Heart right ventricle (tissue), 16 donors: ENCODE measurements at regions not wholly inside any gene's neighbourhood (a gene's known extent, or its start where the extent isn't known, plus 50 kb on each side); places are given as distances from the start of the nearest gene placed in this dataset.

ENCODE experiments used
- ATAC-seq, 8 donors: fragments of 200-7000 bp; cut with Tn5 transposase; one replicate each; pipeline ENCODE4 v1.9.1; 2020; ENCODE audit warnings: mild to moderate bottlenecking in 8 of 8, moderate library complexity in 8 of 8, moderate number of reproducible peaks in 1 of 8
- DNase-seq, 2 donors: peaks; one replicate each; pipeline ENCODE4 v3.0.0-alpha.2; 2020
- H3K27ac ChIP-seq, 10 donors: fragments of 200-600 bp; sonication (generic) in 2 of 10; one replicate each; pipeline versions ENCODE4 v1.5.0 to v1.8.0; 2020 to 2022; ENCODE audit warnings: mild to moderate bottlenecking in 3 of 10
- H3K27me3 ChIP-seq, 7 donors: fragments of 200-600 bp; one replicate each; pipeline ENCODE4 v1.8.0; 2021 to 2022; ENCODE audit warnings: mild to moderate bottlenecking in 2 of 7
- H3K36me3 ChIP-seq, 9 donors: fragments of 200-600 bp; sonication (generic) in 1 of 9; one replicate each; pipeline versions ENCODE4 v1.5.0 to v1.8.0; 2020 to 2022; ENCODE audit warnings: mild to moderate bottlenecking in 2 of 9
- H3K4me1 ChIP-seq, 9 donors: fragments of 200-600 bp; sonication (generic) in 1 of 9; one replicate each; pipeline versions ENCODE4 v1.5.0 to v1.8.0; 2020 to 2022; ENCODE audit warnings: mild to moderate bottlenecking in 4 of 9
- H3K4me3 ChIP-seq, 10 donors: fragments of 200-600 bp; sonication (generic) in 2 of 10; one replicate each; pipeline versions ENCODE4 v1.5.0 to v1.8.0; 2020 to 2022; ENCODE audit warnings: mild to moderate bottlenecking in 7 of 10, moderate library complexity in 2 of 10
- H3K9me3 ChIP-seq, 11 donors: fragments of 200-600 bp in 10 of 11; sonication (generic) in 2 of 11; one replicate each; pipeline versions ENCODE4 v1.5.0 to v1.8.0; 2013 to 2022; ENCODE audit warnings: mild to moderate bottlenecking in 2 of 11, control low read depth in 1 of 11, moderate library complexity in 1 of 11
- WGBS, 2 donors: extraction: QIAGEN DNeasy Blood & Tissue Kit; methylation state at CpG; one replicate each; pipeline ENCODE4 v1.1.7; 2013; ENCODE audit warnings: inconsistent platforms in 1 of 2; 5-methylcytosine and 5-hydroxymethylcytosine counted together
- intact Hi-C, 10 donors: fragments of 100-400 bp; cut with DNase I; formaldehyde crosslinking; loops; one replicate each; pipeline versions ENCODE4 v1.11.1 to v1.14.2; 2022
- TF ChIP-seq, protein P1 (sequence below), 9 donors: fragments of 200-600 bp; sonication (generic) in 2 of 9; IDR thresholded peaks; one replicate each; pipeline versions ENCODE4 v1.5.0 to v1.8.0; 2021 to 2022; ENCODE audit warnings: antibody characterized with exemption in 9 of 9, mild to moderate bottlenecking in 5 of 9, moderate library complexity in 1 of 9
- donor health status: Arrhythmogenic right ventricular cardiomyopathy.
- donor health status: ischemic (EF 13 %, LVEDD 7.1; RV severe dilation, severe dysfunction).
- donor health status: healthy with polysubstance abuse.
- donor health status: DM: no; HTN: yes; CAD: no.
- donor health status: DM: no; HTN: no; CAD: no.
- donor health status: ischemic (EF 25% LVEDD 6.9; RV normal size, moderate dysfunction).
- donor health status: ischemic (EF 25% LVEDD 5.7; RV mildly dilated, moderate dysfunction).
- donor health status: healthy.
- donor health status: DM: yes; HTN: yes; CAD: no.
- donor health status: Ischemic cardiomyopathy.
- donor health status: ischemic (EF 35%, LVEDD 5.7; RV mildly dilated, moderate dysfunction).
- donor health status: nonischemic (EF 11% LVEDD 7.7; RV severe dilation, severe dysfunction).
- donor health status: DM: yes; HTN: yes; CAD: no.
- donor health status: PGD.
- donor health status: ischemic (EF 29% LVEDD 5.4; RV normal size, mild dysfunction).
- donor health status: nonischemic (EF 23%, LVEDD 6.1; RV moderate dilation, normal function).

DNA sequence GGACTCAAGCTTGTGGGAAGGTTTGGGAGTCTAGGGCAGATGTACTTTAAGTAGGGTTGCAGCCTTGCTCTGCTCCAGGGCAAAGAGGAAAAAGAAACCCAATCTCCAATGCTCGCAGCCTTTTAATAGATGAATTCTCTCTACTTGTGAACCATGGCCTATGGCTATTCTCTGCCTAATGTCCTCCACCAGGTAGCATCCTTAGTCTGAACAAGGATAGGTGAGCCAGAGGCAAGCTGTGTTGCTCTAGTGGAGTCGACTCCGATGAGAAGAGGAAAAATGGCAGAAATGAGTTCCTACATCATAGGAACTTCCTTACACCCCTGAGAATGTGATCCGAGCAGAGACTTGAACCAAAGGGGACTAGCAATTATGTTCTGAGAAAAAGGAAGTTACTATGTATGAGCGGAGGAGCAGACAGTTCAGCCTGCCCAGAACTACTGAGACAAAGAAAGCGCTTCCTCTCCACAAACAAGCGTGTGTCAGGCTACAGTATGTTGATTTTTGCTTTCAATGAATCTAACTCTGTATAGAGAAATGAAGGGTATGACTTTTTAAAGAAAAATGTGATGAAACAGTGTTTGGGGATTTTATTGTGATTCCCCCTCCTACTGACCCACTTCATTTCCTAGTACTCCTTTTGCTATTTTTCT is 153.6 kb upstream of the ARID2 start:
- intact Hi-C loops, result no loop called here
- Histone ChIP-seq H3K9me3 (no peaks in the 10 kb centered on the region), H3K27me3 (no peaks in the 10 kb centered on the region), H3K4me1 (peaks cover 0 to 24% (median 0%) of the 10 kb centered on the region in 9 donors), H3K36me3 (no peaks in the 10 kb centered on the region), H3K4me3 (no peak overlapping the region), H3K27ac (peak overlapping the region in 1 of 10 donors; percentile 37)
- no peak for DNase-seq
- TF ChIP-seq, protein P1, sequence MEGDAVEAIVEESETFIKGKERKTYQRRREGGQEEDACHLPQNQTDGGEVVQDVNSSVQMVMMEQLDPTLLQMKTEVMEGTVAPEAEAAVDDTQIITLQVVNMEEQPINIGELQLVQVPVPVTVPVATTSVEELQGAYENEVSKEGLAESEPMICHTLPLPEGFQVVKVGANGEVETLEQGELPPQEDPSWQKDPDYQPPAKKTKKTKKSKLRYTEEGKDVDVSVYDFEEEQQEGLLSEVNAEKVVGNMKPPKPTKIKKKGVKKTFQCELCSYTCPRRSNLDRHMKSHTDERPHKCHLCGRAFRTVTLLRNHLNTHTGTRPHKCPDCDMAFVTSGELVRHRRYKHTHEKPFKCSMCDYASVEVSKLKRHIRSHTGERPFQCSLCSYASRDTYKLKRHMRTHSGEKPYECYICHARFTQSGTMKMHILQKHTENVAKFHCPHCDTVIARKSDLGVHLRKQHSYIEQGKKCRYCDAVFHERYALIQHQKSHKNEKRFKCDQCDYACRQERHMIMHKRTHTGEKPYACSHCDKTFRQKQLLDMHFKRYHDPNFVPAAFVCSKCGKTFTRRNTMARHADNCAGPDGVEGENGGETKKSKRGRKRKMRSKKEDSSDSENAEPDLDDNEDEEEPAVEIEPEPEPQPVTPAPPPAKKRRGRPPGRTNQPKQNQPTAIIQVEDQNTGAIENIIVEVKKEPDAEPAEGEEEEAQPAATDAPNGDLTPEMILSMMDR (IDR thresholded peaks at IDR 0.05), result no peak
- peak in 2 of 8 donors; percentile 24 to 30 for ATAC-seq
- WGBS, 2 donors, result 52 to 63% methylated on average over 7 of the region's 7 CpGs

DNA sequence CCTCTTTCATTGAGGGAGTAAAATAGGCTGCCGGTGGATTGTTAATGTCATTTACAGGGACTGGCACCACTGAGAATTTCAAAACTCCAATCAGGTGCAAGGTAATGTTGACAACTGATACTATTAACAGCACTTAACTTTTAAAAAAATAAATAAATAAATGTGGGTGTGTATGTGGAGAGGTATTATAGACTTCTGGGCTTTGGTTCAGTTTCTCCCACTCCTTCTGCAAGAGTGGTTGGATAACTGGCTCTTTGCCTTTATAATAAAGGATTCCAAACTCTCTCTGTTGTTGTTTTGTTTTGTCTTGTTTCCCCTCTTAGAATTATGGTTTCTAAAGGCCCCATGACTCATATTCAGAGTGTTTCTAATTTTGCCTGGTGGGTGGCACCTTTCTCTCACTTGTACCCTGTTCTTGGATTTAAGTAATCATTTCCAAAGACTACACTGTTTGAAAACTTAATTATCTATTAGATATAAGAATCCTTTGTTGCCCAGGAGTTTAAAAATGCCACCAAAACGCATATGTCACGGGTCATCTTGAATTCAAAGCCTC is 151.6 kb upstream of the ARID2 start:
- Histone ChIP-seq H3K4me3 (no peak overlapping the region), H3K36me3 (no peaks in the 10 kb centered on the region), H3K27ac (no peak overlapping the region), H3K4me1 (peaks cover 0 to 24% (median 0%) of the 10 kb centered on the region in 9 donors), H3K27me3 (no peaks in the 10 kb centered on the region), H3K9me3 (no peaks in the 10 kb centered on the region)
- intact Hi-C loops, result no loop called here
- ATAC-seq (no peak), DNase-seq (no peak)
- 86 to 90% methylated on average over 3 of the region's 3 CpGs for WGBS, 2 donors
- TF ChIP-seq, protein P1 (IDR thresholded peaks at IDR 0.05), result no peak

DNA sequence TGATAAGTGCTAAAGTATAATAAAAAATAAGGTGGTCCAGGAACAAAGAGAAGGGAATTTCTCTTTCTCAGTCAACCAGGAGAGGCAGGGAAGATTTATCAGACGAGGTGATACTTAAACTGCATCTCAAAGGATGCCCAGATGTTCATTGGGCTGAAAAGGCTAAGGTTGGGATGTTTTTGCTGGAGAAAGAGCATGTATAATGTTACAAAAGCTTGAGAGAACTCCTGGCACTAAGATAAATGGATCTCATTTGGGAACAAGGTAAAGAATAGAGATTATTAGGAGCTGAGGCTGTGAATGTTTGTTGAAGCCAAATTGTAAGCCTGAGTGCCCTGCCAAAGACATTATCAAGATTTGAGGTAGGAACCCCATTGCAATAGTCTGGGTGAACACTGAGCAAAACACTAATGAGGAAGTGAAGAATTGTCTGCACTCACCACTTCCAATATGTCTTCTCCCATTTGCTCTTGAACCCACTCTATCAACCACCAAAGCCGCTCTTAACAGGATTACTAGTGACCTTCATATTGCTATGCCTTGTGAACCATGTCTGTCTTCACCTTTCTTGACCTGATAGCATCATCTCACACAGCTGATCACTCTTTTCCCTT is 149.0 kb upstream of the ARID2 start:
- no peaks in the 10 kb centered on the region for H3K27me3 ChIP-seq
- TF ChIP-seq, protein P1 (IDR thresholded peaks at IDR 0.05), result no peak
- ATAC-seq (no peak), DNase-seq (no peak)
- H3K4me3 ChIP-seq, result no peak overlapping the region
- H3K36me3 ChIP-seq, result no peaks in the 10 kb centered on the region
- no peak overlapping the region for H3K27ac ChIP-seq
- no peaks in the 10 kb centered on the region for H3K9me3 ChIP-seq
- 70 to 74% methylated on average over 2 of the region's 2 CpGs for WGBS, 2 donors
- peaks cover 0 to 24% (median 0%) of the 10 kb centered on the region in 9 donors for H3K4me1 ChIP-seq
- intact Hi-C loops, result no loop called here

DNA sequence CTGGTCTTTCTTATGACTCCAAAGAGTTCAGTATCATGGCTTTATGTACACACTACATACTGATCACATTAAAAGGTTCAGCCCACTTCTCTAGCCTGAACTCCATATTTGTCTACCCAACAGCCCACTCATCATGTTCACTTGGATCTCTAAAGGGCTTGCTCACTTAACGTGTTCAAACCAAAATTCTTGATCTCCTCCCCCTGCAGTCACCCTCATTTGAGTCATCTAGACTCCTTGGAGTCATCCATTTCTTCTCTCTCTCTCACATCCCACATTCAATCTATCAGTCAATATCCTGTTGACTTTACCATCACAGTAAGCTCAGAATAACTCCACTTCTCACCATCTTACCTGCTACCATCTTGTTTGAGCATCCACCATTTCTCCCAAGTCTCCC is 148.4 kb upstream of the ARID2 start:
- no peak for DNase-seq
- Histone ChIP-seq H3K4me1 (peaks cover 0 to 18% (median 0%) of the 10 kb centered on the region in 9 donors), H3K36me3 (no peaks in the 10 kb centered on the region), H3K4me3 (no peak overlapping the region), H3K27me3 (no peaks in the 10 kb centered on the region), H3K9me3 (no peaks in the 10 kb centered on the region), H3K27ac (no peak overlapping the region)
- WGBS, 2 donors, result 81 to 93% methylated on average over 1 of the region's 1 CpG
- ATAC-seq, result no peak
- intact Hi-C loops, result no loop called here
- TF ChIP-seq, protein P1 (IDR thresholded peaks at IDR 0.05), result no peak
